Panc1 (cell line): ENCODE measurements at regions not wholly inside any gene's neighbourhood (a gene's known extent, or its start where the extent isn't known, plus 50 kb on each side); places are given as distances from the start of the nearest gene placed in this dataset.

ENCODE experiments used
- POLR2AphosphoS5 ChIP-seq: IDR thresholded peaks from 2 replicates; pipeline ENCODE4 v1.6.1; 2012; ENCODE audit warnings: mild to moderate bottlenecking, low read depth, low read length, moderate library complexity
- SIN3A ChIP-seq: IDR thresholded peaks from 2 replicates; pipeline ENCODE4 v1.6.1; 2012; ENCODE audit warnings: low read depth, mild to moderate bottlenecking, low read length, moderate library complexity, borderline replicate concordance; ENCODE audit not compliant: insufficient read depth
- TCF7L2 ChIP-seq: IDR thresholded peaks from 2 replicates; pipeline ENCODE4 v1.6.1; 2011; ENCODE audit warnings: mild to moderate bottlenecking, low read depth, low read length, inconsistent platforms
- TF ChIP-seq, protein P1 (sequence below): fragments of 450-650 bp; IDR thresholded peaks from 2 replicates; pipeline ENCODE4 v1.5.1; 2017; ENCODE audit warnings: mild to moderate bottlenecking
- TF ChIP-seq, protein P2 (sequence below), 2 experiments: IDR thresholded peaks; 2 replicates each; pipeline ENCODE4 v1.6.1; 2011 to 2012; ENCODE audit warnings: low read depth in 2 of 2, control low read depth in 1 of 2, low read length in 1 of 2, mild to moderate bottlenecking in 1 of 2, moderate library complexity in 1 of 2; ENCODE audit not compliant: insufficient read depth in 1 of 2

GRCh38 chr13:107518292-107518691 lies 697.0 kb downstream of the LIG4 start:
- TF ChIP-seq POLR2AphosphoS5: no peak
- TF ChIP-seq SIN3A: no peak
- TF ChIP-seq, protein P1, sequence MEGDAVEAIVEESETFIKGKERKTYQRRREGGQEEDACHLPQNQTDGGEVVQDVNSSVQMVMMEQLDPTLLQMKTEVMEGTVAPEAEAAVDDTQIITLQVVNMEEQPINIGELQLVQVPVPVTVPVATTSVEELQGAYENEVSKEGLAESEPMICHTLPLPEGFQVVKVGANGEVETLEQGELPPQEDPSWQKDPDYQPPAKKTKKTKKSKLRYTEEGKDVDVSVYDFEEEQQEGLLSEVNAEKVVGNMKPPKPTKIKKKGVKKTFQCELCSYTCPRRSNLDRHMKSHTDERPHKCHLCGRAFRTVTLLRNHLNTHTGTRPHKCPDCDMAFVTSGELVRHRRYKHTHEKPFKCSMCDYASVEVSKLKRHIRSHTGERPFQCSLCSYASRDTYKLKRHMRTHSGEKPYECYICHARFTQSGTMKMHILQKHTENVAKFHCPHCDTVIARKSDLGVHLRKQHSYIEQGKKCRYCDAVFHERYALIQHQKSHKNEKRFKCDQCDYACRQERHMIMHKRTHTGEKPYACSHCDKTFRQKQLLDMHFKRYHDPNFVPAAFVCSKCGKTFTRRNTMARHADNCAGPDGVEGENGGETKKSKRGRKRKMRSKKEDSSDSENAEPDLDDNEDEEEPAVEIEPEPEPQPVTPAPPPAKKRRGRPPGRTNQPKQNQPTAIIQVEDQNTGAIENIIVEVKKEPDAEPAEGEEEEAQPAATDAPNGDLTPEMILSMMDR: no peak
- TF ChIP-seq, protein P2, sequence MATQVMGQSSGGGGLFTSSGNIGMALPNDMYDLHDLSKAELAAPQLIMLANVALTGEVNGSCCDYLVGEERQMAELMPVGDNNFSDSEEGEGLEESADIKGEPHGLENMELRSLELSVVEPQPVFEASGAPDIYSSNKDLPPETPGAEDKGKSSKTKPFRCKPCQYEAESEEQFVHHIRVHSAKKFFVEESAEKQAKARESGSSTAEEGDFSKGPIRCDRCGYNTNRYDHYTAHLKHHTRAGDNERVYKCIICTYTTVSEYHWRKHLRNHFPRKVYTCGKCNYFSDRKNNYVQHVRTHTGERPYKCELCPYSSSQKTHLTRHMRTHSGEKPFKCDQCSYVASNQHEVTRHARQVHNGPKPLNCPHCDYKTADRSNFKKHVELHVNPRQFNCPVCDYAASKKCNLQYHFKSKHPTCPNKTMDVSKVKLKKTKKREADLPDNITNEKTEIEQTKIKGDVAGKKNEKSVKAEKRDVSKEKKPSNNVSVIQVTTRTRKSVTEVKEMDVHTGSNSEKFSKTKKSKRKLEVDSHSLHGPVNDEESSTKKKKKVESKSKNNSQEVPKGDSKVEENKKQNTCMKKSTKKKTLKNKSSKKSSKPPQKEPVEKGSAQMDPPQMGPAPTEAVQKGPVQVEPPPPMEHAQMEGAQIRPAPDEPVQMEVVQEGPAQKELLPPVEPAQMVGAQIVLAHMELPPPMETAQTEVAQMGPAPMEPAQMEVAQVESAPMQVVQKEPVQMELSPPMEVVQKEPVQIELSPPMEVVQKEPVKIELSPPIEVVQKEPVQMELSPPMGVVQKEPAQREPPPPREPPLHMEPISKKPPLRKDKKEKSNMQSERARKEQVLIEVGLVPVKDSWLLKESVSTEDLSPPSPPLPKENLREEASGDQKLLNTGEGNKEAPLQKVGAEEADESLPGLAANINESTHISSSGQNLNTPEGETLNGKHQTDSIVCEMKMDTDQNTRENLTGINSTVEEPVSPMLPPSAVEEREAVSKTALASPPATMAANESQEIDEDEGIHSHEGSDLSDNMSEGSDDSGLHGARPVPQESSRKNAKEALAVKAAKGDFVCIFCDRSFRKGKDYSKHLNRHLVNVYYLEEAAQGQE (IDR thresholded peaks at IDR 0.05; ENCODE audit: insufficient read depth in 1 of 2, low read depth in 2 of 2, low read length in 1 of 2): peak in 1 of 2 experiments; percentile 72; a peak in 2 of 4 replicates
- no peak for TF ChIP-seq TCF7L2
